ENCODE measurements at regions not wholly inside any gene's neighbourhood (a gene's known extent, or its start where the extent isn't known, plus 50 kb on each side); places are given as distances from the start of the nearest gene placed in this dataset.
"Not testable (repeated sequence)": the region's sequence is repeated elsewhere in the genome, so short reads cannot be mapped to it uniquely, and the experiment has no call there.

DNA sequence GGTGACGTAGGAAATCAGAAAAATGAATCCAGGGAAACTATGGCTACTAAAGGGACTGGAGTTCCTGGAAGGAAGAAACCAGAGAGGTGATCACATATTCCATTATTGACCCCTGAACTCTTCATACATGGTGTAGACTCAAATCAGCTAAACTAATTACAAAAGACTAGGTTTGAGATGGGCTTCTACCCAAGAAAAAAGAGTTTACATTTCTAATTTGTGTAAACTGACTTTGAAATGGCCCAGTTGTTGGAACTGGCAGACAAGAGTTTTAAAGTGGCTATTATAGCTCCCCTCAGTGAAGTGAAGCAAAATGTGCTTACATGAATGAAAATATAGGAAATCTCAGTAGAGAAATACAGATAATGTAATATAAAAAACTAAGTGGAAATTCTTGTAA lies 1619.4 kb upstream of the SEL1L start:
- DNase-seq, result no peak

DNA sequence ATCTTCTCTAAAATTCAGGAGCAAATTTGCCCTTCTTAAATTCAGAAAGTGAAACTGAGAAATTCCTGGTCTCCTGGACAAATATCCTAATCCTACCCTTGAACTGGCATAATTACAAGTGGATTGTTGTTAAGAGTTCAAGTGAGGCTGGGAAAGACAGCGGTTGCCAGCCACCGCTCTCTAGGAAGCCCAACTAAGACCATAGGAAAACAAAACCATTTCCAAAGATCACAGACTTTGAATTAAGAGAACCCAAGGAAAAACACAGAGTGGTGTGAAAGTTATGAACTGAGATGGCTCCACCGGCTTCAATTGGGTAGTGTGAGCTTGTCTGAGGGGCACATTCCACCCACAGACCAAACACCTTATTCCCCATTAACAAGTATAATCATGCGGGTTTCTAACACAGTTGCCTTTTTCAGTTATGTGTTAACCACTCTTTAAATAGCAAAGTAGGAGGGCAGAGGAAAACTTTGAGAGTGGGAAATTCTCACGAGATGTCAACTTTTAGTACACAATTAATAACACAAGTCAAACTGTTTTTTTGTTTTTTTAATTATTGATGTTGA lies 1628.8 kb upstream of the SEL1L start:
- no peak for DNase-seq

GRCh38 chr14:83163016-83163415 lies 1629.4 kb upstream of the SEL1L start:
- DNase-seq, result no peak

- DNase-seq, result no peak
Observed at GRCh38 chr14:83164016-83164415, 1630.4 kb upstream of the SEL1L start.

- no peak for DNase-seq
Observed at GRCh38 chr14:83164591-83164990, 1630.9 kb upstream of the SEL1L start.

- DNase-seq, result no peak
Observed at GRCh38 chr14:83170165-83170564, 1636.5 kb upstream of the SEL1L start.

DNA sequence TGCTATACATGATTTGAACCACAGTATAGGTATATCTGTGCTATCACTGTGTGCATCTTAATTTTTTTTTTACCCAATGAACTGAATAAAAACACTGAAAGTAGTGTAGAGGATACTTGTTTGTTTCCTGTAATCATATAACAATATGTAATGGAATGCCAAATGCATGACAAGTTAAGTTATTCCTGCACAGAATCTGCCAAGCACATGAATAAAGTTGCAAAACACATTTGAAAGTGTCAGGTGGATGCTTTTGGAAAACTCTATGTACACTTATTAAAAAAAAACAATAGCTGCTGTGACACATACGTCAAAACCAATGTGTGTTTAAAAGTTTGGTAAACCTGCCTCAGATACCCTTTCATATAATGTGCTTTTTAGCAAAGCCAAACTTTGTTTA lies 1638.1 kb upstream of the SEL1L start:
- DNase-seq, result no peak

- no peak for DNase-seq
Observed at GRCh38 chr14:83172363-83172762, 1638.7 kb upstream of the SEL1L start.

DNA sequence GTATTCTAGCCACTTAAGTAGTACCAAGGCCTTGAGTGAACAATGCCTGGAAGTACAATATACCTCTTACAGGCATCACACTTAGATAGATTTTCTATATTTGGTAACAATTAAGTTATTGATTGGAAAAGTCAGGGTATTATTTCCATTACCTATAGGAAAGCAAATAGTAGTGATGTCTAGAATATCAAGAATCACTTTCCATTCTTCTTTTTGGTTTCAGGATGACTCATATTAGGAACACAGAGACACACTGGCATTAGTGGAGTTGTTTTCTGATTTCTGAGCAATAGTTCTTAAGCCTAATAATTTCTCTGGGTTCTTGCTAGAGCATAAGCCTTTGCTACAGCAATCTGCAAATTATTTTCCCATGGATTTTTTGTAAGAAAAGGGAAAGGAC lies 1640.0 kb upstream of the SEL1L start:
- no peak for DNase-seq

- no peak for DNase-seq
Observed at GRCh38 chr14:83184531-83184930, 1650.9 kb upstream of the SEL1L start.

DNA sequence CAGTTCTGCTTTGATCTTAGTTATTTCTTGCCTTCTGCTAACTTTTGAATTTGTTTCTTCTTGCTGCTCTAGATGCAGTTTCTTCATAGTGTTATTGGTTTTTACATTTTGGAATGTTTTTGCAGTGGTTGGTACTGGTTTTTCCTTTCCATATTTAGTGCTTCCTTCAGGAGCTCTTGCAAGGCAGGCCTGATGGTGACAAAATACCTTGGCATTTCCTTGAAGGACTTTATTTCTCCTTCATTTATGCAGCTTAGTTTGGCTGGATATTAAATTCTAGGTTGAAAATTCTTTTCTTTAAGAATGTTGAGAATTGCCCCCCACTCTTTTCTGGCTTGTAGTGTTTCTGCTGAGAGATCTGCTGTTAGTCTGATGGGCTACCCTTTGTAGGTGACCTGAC lies 1654.7 kb upstream of the SEL1L start:
- not testable (repeated sequence) for DNase-seq

GRCh38 chr14:83196236-83196635 lies 1662.6 kb upstream of the SEL1L start:
- DNase-seq, result no peak

- DNase-seq, result no peak
Observed at GRCh38 chr14:83197271-83197670, 1663.6 kb upstream of the SEL1L start.

- DNase-seq, result no peak
Observed at GRCh38 chr14:83207550-83207949, 1673.9 kb upstream of the SEL1L start.

DNA sequence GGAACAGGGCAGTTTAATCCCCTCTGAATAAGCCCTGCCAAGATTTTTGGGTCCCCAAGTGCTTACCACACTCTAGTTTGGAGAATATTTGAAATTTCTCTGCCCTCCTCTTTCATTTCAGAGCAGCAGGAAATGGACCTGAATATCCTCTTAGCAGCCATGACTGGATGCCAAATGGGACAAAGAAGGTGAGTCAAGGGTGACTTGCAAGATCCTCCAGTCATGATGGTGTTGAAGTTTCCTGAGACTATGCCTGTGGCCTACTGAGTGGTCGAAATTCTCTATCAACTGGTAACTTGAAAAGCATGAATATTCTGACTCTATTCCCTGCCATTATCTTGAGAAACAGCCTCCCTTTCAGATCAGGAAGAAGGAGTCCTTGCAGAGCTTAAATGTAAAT lies 1674.7 kb upstream of the SEL1L start:
- no peak for DNase-seq

DNA sequence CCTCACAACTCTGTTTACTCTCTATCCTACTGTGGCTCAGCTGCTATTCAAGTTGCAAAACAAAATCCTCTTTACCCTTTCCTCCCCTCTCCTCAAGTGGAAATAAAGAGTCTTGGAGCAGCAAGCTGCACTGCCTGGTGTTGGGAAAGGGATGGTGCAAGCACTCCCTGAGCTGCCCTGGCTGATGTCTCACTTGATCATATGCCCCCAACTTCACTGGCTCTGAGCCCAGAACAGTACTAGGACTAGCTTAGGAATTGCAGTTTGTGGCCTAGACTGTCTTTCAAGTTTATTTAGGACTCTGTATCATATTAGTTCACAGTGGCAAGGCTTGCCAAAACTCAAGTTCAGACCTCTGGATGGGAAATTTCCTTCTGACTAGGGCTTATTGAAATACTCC lies 1683.8 kb upstream of the SEL1L start:
- no peak for DNase-seq

DNA sequence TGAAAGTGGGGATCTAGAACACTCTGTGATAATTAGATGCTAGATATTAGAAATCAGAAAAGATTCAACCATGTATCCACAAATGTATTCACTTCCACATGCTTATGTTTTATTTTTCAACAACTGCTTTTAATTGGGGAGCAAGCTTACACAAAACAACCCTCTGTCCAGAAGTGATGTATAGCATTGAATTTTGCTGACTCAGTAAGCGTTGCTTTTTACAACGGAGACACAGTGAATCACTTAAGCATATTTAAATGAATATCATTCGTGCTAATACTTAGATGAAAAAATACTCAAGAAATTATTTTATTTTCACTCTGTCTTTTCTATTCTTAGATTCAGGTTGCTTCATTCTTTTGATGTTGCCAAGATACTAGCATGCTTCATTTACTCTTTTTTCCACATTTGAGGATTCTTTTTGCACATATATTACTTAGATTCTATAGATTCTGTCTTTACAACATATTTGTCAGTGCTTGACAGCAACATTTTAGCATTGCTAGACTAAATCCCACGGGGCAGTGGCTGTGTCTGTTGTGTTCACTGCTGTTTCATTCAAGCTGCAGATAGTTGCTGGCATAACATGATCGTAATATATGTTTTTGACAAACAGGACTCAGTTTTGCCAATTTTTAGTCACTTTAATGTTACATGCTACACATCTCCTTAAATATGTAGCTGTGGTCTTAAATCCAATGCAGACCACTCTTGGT lies 1714.4 kb upstream of the SEL1L start:
- DNase-seq, result no peak

GRCh38 chr14:83251402-83251801 lies 1717.7 kb upstream of the SEL1L start:
- DNase-seq, result no peak

- DNase-seq, result no peak
Observed at GRCh38 chr14:83253870-83254269, 1720.2 kb upstream of the SEL1L start.

DNA sequence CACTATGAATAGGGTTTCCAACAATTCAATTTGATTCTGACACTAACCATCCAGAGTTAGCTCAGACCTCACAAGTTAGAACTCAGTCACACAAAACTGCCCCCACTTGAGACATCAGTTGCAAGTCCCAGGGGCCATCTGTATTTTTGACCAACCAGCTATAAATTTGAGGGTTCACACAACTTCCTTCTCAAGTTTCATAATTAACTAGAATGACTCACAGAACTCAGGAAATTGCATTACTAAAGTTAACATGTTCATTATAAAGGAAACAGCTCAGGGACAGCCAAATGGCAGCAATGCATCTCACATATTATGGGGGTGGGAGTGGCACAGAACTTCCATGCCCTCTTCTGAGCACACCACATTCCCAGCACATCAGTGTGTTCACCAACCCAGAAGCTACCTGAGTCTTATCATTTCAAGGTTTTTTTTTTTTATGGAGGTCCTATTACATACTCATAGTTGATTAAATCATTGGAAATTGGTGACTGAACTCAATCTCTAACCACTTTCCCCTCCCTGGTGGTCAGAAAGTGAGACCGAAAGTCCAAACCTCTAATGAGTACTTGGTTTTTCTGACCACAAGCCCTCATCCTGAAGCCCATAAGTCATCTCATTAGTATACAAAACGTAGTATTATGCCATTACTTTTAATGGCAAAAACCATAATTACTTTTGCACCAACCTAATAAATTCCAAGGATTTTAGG lies 1721.5 kb upstream of the SEL1L start:
- no peak for DNase-seq

- DNase-seq, result no peak
Observed at GRCh38 chr14:83255727-83256090, 1722.1 kb upstream of the SEL1L start.

DNA sequence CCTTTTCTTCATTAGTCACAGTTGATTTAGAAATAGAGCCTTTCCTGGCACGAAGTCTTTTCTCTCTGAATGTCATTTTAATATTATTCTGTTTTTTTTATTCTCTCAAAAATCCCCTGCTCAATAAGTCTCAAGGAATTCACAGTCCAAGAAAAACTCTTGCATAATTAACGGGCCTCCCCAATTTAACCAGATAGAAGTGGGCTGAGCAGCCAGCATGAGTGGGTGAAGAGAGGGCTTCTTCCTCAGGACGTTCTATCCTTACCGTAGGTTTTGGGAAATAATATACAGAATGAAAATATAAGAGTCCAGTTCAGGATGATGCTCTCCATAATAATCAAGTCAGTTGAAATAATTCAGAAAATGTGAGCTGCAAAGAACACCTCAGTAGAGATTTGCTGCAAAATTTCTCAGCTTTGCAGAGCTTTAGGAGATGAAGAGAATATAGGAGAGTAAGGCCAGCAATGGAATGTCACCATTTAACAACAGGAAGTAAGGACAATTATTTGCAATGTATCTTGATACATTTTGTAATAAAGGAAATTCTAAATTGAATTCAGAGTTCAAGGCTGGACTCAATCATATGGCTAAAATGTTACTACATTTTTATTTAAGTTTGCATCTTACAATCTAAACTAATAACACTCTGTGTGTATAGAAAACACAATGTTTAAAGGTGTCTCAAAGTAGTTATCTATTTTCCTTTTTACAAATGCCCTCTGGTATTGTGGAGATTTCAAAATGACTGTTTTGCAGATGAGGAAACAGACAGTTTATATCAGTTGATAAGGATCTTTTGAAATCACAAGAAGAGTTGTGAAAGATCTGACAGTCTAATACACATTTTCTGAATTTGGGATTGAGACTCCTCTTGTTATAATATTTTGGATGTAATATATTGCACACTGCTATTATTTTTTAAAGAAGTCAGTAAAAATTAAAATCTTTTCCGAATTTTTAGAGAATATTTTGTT lies 1724.1 kb upstream of the SEL1L start:
- no peak for DNase-seq

DNA sequence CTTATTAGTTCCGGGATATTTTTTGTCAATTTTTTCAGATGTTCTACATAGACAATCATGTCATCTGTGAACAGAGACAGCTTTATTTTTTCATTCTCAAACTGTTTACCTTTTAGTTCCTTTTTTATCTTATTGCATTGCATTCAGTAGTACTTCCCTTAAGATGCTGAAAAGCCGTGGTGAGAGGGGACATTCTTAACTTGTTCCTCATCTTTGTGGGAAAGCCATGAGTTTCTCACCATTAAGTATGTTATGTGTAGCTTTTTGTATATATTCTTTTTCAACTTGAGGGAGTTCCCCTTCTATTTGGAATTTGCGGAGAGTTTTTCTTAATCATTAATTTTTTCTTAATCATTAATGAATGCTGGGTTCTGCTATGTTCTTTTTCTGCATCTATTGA lies 1727.1 kb upstream of the SEL1L start:
- no peak for DNase-seq

All from NCI-H526 (cell line).